NCI-H2029 (cell line): ENCODE measurements at regions not wholly inside any gene's neighbourhood (a gene's known extent, or its start where the extent isn't known, plus 50 kb on each side); places are given as distances from the start of the nearest gene placed in this dataset.
"Not testable (repeated sequence)": the region's sequence is repeated elsewhere in the genome, so short reads cannot be mapped to it uniquely, and the experiment has no call there.

Experiments used
- DNase-seq: peaks from one replicate; lab custom pipeline; 2025; lab: John Stamatoyannopoulos, UW

GRCh38 chr12:74685385-74685784 lies 147.8 kb downstream of the ATXN7L3B start:
- no peak for DNase-seq

GRCh38 chr12:74689071-74689655 lies 151.5 kb downstream of the ATXN7L3B start:
- DNase-seq = peak; percentile 2

- DNase-seq = no peak
These were observed 152.3 kb downstream of the ATXN7L3B start for GRCh38 chr12:74689929-74690328.

GRCh38 chr12:74719447-74719846 lies 181.8 kb downstream of the ATXN7L3B start:
- no peak for DNase-seq

GRCh38 chr12:74722709-74723108 lies 185.1 kb downstream of the ATXN7L3B start:
- no peak for DNase-seq

GRCh38 chr12:74725154-74725553 lies 187.5 kb downstream of the ATXN7L3B start:
- DNase-seq = no peak

GRCh38 chr12:74728006-74728405 lies 190.4 kb downstream of the ATXN7L3B start:
- DNase-seq = no peak

- no peak for DNase-seq
These were observed 194.6 kb downstream of the ATXN7L3B start for GRCh38 chr12:74732164-74732784.

- no peak for DNase-seq
These were observed 195.2 kb downstream of the ATXN7L3B start for GRCh38 chr12:74732826-74733225.

GRCh38 chr12:74741112-74741511 lies 203.5 kb downstream of the ATXN7L3B start:
- no peak for DNase-seq

- no peak for DNase-seq
These were observed 209.7 kb downstream of the ATXN7L3B start for GRCh38 chr12:74747305-74747704.

GRCh38 chr12:74751441-74751840 lies 213.8 kb downstream of the ATXN7L3B start:
- no peak for DNase-seq

- DNase-seq = no peak
These were observed 214.6 kb downstream of the ATXN7L3B start for GRCh38 chr12:74752215-74752614.

- DNase-seq = no peak
These were observed 232.9 kb downstream of the ATXN7L3B start for GRCh38 chr12:74770552-74770951.

- no peak for DNase-seq
These were observed 237.6 kb downstream of the ATXN7L3B start for GRCh38 chr12:74775276-74775675.

GRCh38 chr12:74776378-74776777 lies 238.7 kb downstream of the ATXN7L3B start:
- no peak for DNase-seq

- DNase-seq = no peak
These were observed 242.7 kb downstream of the ATXN7L3B start for GRCh38 chr12:74780182-74780849.

GRCh38 chr12:74780850-74781241 lies 243.2 kb downstream of the ATXN7L3B start:
- not testable (repeated sequence) for DNase-seq

GRCh38 chr12:74781991-74782485 lies 244.4 kb downstream of the ATXN7L3B start:
- no peak for DNase-seq

GRCh38 chr12:74790931-74791330 lies 253.3 kb downstream of the ATXN7L3B start:
- no peak for DNase-seq

- no peak for DNase-seq
These were observed 253.7 kb downstream of the ATXN7L3B start for GRCh38 chr12:74791365-74791764.

- DNase-seq = no peak
These were observed 256.9 kb downstream of the ATXN7L3B start for GRCh38 chr12:74794522-74794921.

- DNase-seq = no peak
These were observed 264.0 kb downstream of the ATXN7L3B start for GRCh38 chr12:74801625-74802024.
